Upper lobe of right lung (tissue), 1 donor: ENCODE measurements at regions not wholly inside any gene's neighbourhood (a gene's known extent, or its start where the extent isn't known, plus 50 kb on each side); places are given as distances from the start of the nearest gene placed in this dataset.

ENCODE experiments used
- ATAC-seq: fragments of 200-7000 bp; cut with Tn5 transposase; one replicate; pipeline ENCODE4 v1.9.1; 2020; ENCODE audit warnings: mild to moderate bottlenecking, moderate library complexity
- DNase-seq: peaks from one replicate; pipeline ENCODE4 v3.0.0-alpha.2; 2020
- H3K27ac ChIP-seq: fragments of 200-600 bp; one replicate; pipeline ENCODE4 v1.8.0; 2022
- H3K27me3 ChIP-seq: fragments of 200-600 bp; one replicate; pipeline ENCODE4 v1.8.0; 2022; ENCODE audit warnings: mild to moderate bottlenecking
- H3K36me3 ChIP-seq: fragments of 200-600 bp; one replicate; pipeline ENCODE4 v1.8.0; 2022
- H3K4me1 ChIP-seq: fragments of 200-600 bp; one replicate; pipeline ENCODE4 v1.8.0; 2022
- H3K4me3 ChIP-seq: fragments of 200-600 bp; one replicate; pipeline ENCODE4 v1.8.0; 2022; ENCODE audit warnings: mild to moderate bottlenecking
- H3K9me3 ChIP-seq: fragments of 200-600 bp; one replicate; pipeline ENCODE4 v1.8.0; 2022
- CTCF ChIP-seq: fragments of 200-600 bp; IDR thresholded peaks from one replicate; pipeline ENCODE4 v1.8.0; 2022; ENCODE audit warnings: antibody characterized with exemption
- intact Hi-C: fragments of 100-400 bp; cut with DNase I; formaldehyde crosslinking; loops from one replicate; pipeline ENCODE4 v1.11.0; 2022
- donor health status: DM: no; HTN: yes; CAD: no; lungs with severe emphysema.

- intact Hi-C loops, result no loop called here
- DNase-seq (no peak), ATAC-seq (no peak)
- no peaks in the 10 kb centered on the region for H3K27me3 ChIP-seq
- H3K4me1 ChIP-seq, result no peaks in the 10 kb centered on the region
- no peaks in the 10 kb centered on the region for H3K9me3 ChIP-seq
- no peak overlapping the region for H3K4me3 ChIP-seq
- no peaks in the 10 kb centered on the region for H3K36me3 ChIP-seq
- TF ChIP-seq CTCF, result no peak
- no peak overlapping the region for H3K27ac ChIP-seq
These were observed 213.9 kb downstream of the FBXO15 start for GRCh38 chr18:73933685-73934084.

GRCh38 chr18:73932976-73933375 is 214.7 kb downstream of the FBXO15 start:
- intact Hi-C loops, result no loop called here
- no peaks in the 10 kb centered on the region for H3K27me3 ChIP-seq
- TF ChIP-seq CTCF, result no peak
- no peak overlapping the region for H3K27ac ChIP-seq
- H3K9me3 ChIP-seq, result no peaks in the 10 kb centered on the region
- H3K36me3 ChIP-seq, result no peaks in the 10 kb centered on the region
- no peak overlapping the region for H3K4me3 ChIP-seq
- ATAC-seq, result no peak
- no peaks in the 10 kb centered on the region for H3K4me1 ChIP-seq
- DNase-seq, result no peak

GRCh38 chr18:73927496-73927895 is 220.1 kb downstream of the FBXO15 start:
- ATAC-seq, result no peak
- Histone ChIP-seq H3K4me3 (no peak overlapping the region), H3K27ac (no peak overlapping the region), H3K9me3 (no peaks in the 10 kb centered on the region), H3K36me3 (no peaks in the 10 kb centered on the region), H3K4me1 (no peaks in the 10 kb centered on the region), H3K27me3 (no peaks in the 10 kb centered on the region)
- DNase-seq, result no peak
- intact Hi-C loops, result no loop called here
- TF ChIP-seq CTCF, result no peak

- no peak for TF ChIP-seq CTCF
- H3K4me3 ChIP-seq, result no peak overlapping the region
- H3K4me1 ChIP-seq, result no peaks in the 10 kb centered on the region
- H3K9me3 ChIP-seq, result no peaks in the 10 kb centered on the region
- H3K27me3 ChIP-seq, result no peaks in the 10 kb centered on the region
- H3K27ac ChIP-seq, result no peak overlapping the region
- H3K36me3 ChIP-seq, result no peaks in the 10 kb centered on the region
- intact Hi-C loops, result no loop called here
- DNase-seq, result no peak
- no peak for ATAC-seq
These were observed 222.8 kb downstream of the FBXO15 start for GRCh38 chr18:73924836-73925235.

GRCh38 chr18:73924307-73924706 is 223.3 kb downstream of the FBXO15 start:
- DNase-seq (no peak), ATAC-seq (no peak)
- intact Hi-C loops, result no loop called here
- no peak for TF ChIP-seq CTCF
- Histone ChIP-seq H3K4me3 (no peak overlapping the region), H3K27me3 (no peaks in the 10 kb centered on the region), H3K9me3 (no peaks in the 10 kb centered on the region), H3K27ac (no peak overlapping the region), H3K36me3 (no peaks in the 10 kb centered on the region), H3K4me1 (no peaks in the 10 kb centered on the region)

GRCh38 chr18:73923866-73924265 is 223.8 kb downstream of the FBXO15 start:
- Histone ChIP-seq H3K4me3 (no peak overlapping the region), H3K9me3 (no peaks in the 10 kb centered on the region), H3K27ac (no peak overlapping the region), H3K4me1 (no peaks in the 10 kb centered on the region), H3K27me3 (no peaks in the 10 kb centered on the region), H3K36me3 (no peaks in the 10 kb centered on the region)
- DNase-seq, result no peak
- TF ChIP-seq CTCF, result no peak
- ATAC-seq, result no peak
- intact Hi-C loops, result no loop called here
